Heart right ventricle (tissue), 16 donors: ENCODE measurements at regions not wholly inside any gene's neighbourhood (a gene's known extent, or its start where the extent isn't known, plus 50 kb on each side); places are given as distances from the start of the nearest gene placed in this dataset.

Experiments used
- ATAC-seq, 8 donors: fragments of 200-7000 bp; cut with Tn5 transposase; one replicate each; pipeline ENCODE4 v1.9.1; 2020; ENCODE audit warnings: mild to moderate bottlenecking in 8 of 8, moderate library complexity in 8 of 8, moderate number of reproducible peaks in 1 of 8
- DNase-seq, 2 donors: peaks; one replicate each; pipeline ENCODE4 v3.0.0-alpha.2; 2020
- H3K27ac ChIP-seq, 10 donors: fragments of 200-600 bp; sonication (generic) in 2 of 10; one replicate each; pipeline versions ENCODE4 v1.5.0 to v1.8.0; 2020 to 2022; ENCODE audit warnings: mild to moderate bottlenecking in 3 of 10
- H3K27me3 ChIP-seq, 7 donors: fragments of 200-600 bp; one replicate each; pipeline ENCODE4 v1.8.0; 2021 to 2022; ENCODE audit warnings: mild to moderate bottlenecking in 2 of 7
- H3K36me3 ChIP-seq, 9 donors: fragments of 200-600 bp; sonication (generic) in 1 of 9; one replicate each; pipeline versions ENCODE4 v1.5.0 to v1.8.0; 2020 to 2022; ENCODE audit warnings: mild to moderate bottlenecking in 2 of 9
- H3K4me1 ChIP-seq, 9 donors: fragments of 200-600 bp; sonication (generic) in 1 of 9; one replicate each; pipeline versions ENCODE4 v1.5.0 to v1.8.0; 2020 to 2022; ENCODE audit warnings: mild to moderate bottlenecking in 4 of 9
- H3K4me3 ChIP-seq, 10 donors: fragments of 200-600 bp; sonication (generic) in 2 of 10; one replicate each; pipeline versions ENCODE4 v1.5.0 to v1.8.0; 2020 to 2022; ENCODE audit warnings: mild to moderate bottlenecking in 7 of 10, moderate library complexity in 2 of 10
- H3K9me3 ChIP-seq, 11 donors: fragments of 200-600 bp in 10 of 11; sonication (generic) in 2 of 11; one replicate each; pipeline versions ENCODE4 v1.5.0 to v1.8.0; 2013 to 2022; ENCODE audit warnings: mild to moderate bottlenecking in 2 of 11, control low read depth in 1 of 11, moderate library complexity in 1 of 11
- WGBS, 2 donors: extraction: QIAGEN DNeasy Blood & Tissue Kit; methylation state at CpG; one replicate each; pipeline ENCODE4 v1.1.7; 2013; ENCODE audit warnings: inconsistent platforms in 1 of 2; 5-methylcytosine and 5-hydroxymethylcytosine counted together
- intact Hi-C, 10 donors: fragments of 100-400 bp; cut with DNase I; formaldehyde crosslinking; loops; one replicate each; pipeline versions ENCODE4 v1.11.1 to v1.14.2; 2022
- TF ChIP-seq, protein P1 (sequence below), 9 donors: fragments of 200-600 bp; sonication (generic) in 2 of 9; IDR thresholded peaks; one replicate each; pipeline versions ENCODE4 v1.5.0 to v1.8.0; 2021 to 2022; ENCODE audit warnings: antibody characterized with exemption in 9 of 9, mild to moderate bottlenecking in 5 of 9, moderate library complexity in 1 of 9
- donor health status: Arrhythmogenic right ventricular cardiomyopathy.
- donor health status: ischemic (EF 13 %, LVEDD 7.1; RV severe dilation, severe dysfunction).
- donor health status: healthy with polysubstance abuse.
- donor health status: DM: no; HTN: yes; CAD: no.
- donor health status: DM: no; HTN: no; CAD: no.
- donor health status: ischemic (EF 25% LVEDD 6.9; RV normal size, moderate dysfunction).
- donor health status: ischemic (EF 25% LVEDD 5.7; RV mildly dilated, moderate dysfunction).
- donor health status: healthy.
- donor health status: DM: yes; HTN: yes; CAD: no.
- donor health status: Ischemic cardiomyopathy.
- donor health status: ischemic (EF 35%, LVEDD 5.7; RV mildly dilated, moderate dysfunction).
- donor health status: nonischemic (EF 11% LVEDD 7.7; RV severe dilation, severe dysfunction).
- donor health status: DM: yes; HTN: yes; CAD: no.
- donor health status: PGD.
- donor health status: ischemic (EF 29% LVEDD 5.4; RV normal size, mild dysfunction).
- donor health status: nonischemic (EF 23%, LVEDD 6.1; RV moderate dilation, normal function).

DNA sequence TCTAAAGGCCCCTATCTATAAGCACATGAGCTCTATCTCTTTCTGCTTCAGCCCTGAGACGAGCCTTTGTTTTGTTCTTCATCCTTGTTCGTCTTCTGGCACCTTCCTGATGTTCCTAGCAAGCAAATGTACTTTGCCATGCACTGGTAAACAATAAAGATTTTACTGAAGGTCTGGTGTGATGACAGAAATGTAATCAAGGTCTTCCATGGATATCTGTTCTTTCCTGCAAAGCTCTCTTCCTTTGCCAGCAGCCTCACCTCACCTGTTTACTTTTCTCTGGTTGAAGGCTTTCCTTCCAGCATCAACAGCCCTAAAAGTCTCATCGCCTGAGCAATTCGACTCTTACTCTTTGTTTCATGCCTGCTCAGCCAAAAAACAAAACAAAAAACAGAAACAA is 330.3 kb downstream of the PCNX1 start:
- Histone ChIP-seq H3K27ac (no peak overlapping the region), H3K9me3 (no peaks in the 10 kb centered on the region), H3K4me1 (peaks cover 0 to 25% (median 7%) of the 10 kb centered on the region in 9 donors), H3K27me3 (no peaks in the 10 kb centered on the region), H3K4me3 (no peak overlapping the region), H3K36me3 (no peaks in the 10 kb centered on the region)
- DNase-seq (no peak), ATAC-seq (no peak)
- TF ChIP-seq, protein P1, sequence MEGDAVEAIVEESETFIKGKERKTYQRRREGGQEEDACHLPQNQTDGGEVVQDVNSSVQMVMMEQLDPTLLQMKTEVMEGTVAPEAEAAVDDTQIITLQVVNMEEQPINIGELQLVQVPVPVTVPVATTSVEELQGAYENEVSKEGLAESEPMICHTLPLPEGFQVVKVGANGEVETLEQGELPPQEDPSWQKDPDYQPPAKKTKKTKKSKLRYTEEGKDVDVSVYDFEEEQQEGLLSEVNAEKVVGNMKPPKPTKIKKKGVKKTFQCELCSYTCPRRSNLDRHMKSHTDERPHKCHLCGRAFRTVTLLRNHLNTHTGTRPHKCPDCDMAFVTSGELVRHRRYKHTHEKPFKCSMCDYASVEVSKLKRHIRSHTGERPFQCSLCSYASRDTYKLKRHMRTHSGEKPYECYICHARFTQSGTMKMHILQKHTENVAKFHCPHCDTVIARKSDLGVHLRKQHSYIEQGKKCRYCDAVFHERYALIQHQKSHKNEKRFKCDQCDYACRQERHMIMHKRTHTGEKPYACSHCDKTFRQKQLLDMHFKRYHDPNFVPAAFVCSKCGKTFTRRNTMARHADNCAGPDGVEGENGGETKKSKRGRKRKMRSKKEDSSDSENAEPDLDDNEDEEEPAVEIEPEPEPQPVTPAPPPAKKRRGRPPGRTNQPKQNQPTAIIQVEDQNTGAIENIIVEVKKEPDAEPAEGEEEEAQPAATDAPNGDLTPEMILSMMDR (IDR thresholded peaks at IDR 0.05) = no peak
- intact Hi-C loops = no loop called here
- WGBS, 2 donors = 92 to 94% methylated on average over 4 of the region's 4 CpGs

DNA sequence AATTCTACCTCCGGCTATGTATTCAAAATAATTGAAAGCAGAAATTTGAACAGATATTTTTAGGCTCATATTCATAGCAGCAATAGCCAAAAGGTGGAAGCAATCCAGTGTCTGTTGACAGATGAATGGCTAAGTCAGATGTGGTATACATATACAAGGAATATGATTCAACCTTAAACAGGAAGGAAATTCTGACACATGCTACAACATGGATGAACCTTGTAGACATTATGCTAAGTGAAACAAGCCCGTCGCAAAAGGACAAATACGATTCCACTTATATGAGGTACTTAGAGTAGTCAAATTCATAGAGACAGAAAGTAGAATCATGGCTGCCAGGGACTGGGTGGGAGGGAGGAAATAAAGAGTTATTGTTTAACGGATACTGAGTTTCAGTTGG is 331.6 kb downstream of the PCNX1 start:
- Histone ChIP-seq H3K9me3 (no peaks in the 10 kb centered on the region), H3K27me3 (no peaks in the 10 kb centered on the region), H3K4me3 (no peak overlapping the region), H3K27ac (no peak overlapping the region), H3K4me1 (peaks cover 0 to 29% (median 7%) of the 10 kb centered on the region in 9 donors), H3K36me3 (no peaks in the 10 kb centered on the region)
- TF ChIP-seq, protein P1 (IDR thresholded peaks at IDR 0.05) = no peak
- ATAC-seq (no peak), DNase-seq (no peak)
- WGBS, 2 donors = 79 to 89% methylated on average over 5 of the region's 5 CpGs
- intact Hi-C loops = no loop called here

DNA sequence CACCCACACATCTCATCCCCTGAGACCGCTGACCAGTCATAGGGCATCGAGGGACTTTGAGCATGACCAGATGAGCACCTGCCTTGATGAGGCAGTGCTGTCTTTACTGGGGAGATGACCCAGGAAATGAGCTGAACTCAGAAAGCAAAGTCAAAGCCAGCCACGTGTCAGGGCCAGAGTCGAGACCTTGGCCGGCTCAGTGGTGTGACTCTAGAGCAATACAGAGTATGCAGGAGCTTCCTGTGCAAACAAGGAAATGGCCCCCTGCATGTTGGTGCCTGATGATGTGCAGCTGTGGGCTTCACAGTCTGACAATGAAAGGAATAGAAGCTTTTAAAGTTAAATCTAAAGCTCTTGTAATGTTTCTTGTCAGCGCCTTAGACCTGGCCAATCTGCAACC is 332.9 kb downstream of the PCNX1 start:
- intact Hi-C loops = no loop called here
- WGBS, 2 donors = 63 to 66% methylated on average over 6 of the region's 6 CpGs

DNA sequence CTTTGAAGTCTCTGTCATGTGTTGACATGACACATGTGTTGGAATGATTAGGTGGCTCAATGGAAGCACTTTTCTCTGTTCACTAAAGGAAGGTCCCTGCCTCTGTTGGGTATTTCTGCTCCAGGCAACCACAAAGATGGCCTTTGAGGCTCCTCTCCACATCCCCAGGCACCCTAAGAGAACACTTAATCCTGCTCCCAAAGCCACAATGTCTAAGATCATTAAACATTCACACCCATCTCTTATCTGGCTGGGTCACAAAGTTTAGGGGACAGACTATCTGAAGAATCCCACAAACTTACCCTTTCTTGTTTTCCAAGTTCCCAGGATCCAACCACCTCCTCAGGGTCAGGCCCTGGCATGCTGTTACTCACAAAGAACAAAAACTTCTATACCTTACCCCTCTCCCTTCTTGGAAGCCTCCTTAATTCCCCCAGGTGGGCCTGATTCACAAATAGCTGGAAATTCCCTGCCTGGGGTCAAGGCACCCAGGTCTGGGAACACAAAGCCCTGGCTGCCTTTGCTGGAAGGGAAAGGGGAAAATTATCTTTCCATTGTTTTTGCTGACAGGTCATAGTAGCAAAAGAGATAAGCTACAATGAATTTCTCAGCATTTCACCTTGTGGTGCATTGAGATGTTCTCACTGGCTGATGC is 333.7 kb downstream of the PCNX1 start:
- DNase-seq (no peak), ATAC-seq (no peak)
- no peaks in the 10 kb centered on the region for H3K36me3 ChIP-seq
- peaks cover 0 to 32% (median 8%) of the 10 kb centered on the region in 9 donors for H3K4me1 ChIP-seq
- H3K4me3 ChIP-seq = no peak overlapping the region
- intact Hi-C loops = no loop called here
- TF ChIP-seq, protein P1 (IDR thresholded peaks at IDR 0.05) = no peak
- no peaks in the 10 kb centered on the region for H3K27me3 ChIP-seq
- H3K27ac ChIP-seq = no peak overlapping the region
- no peaks in the 10 kb centered on the region for H3K9me3 ChIP-seq

More for the DNA sequence above, 332.9 kb downstream of the PCNX1 start:
- no peaks in the 10 kb centered on the region for H3K9me3 ChIP-seq
- TF ChIP-seq, protein P1 (IDR thresholded peaks at IDR 0.05) = no peak
- H3K4me1 ChIP-seq = peaks cover 0 to 37% (median 8%) of the 10 kb centered on the region in 9 donors
- DNase-seq (no peak), ATAC-seq (no peak)
- H3K27ac ChIP-seq = no peak overlapping the region
- no peak overlapping the region for H3K4me3 ChIP-seq
- H3K36me3 ChIP-seq = no peaks in the 10 kb centered on the region
- H3K27me3 ChIP-seq = no peaks in the 10 kb centered on the region
